Endothelial cell (in vitro differentiated cells): ENCODE measurements at regions not wholly inside any gene's neighbourhood (a gene's known extent, or its start where the extent isn't known, plus 50 kb on each side); places are given as distances from the start of the nearest gene placed in this dataset.

Experiments
- DNase-seq: peaks from one replicate; pipeline ENCODE4 v3.0.0; 2021; ENCODE audit warnings: low spot score
- H3K27ac Mint-ChIP-seq: one replicate; pipeline ENCODE4 v1.8.0; 2021; ENCODE audit warnings: mixed read lengths, inconsistent platforms; ENCODE audit not compliant: unreplicated experiment
- H3K27me3 Mint-ChIP-seq: one replicate; pipeline ENCODE4 v1.8.0; 2021; ENCODE audit warnings: mild to moderate bottlenecking, moderate library complexity, mixed read lengths, inconsistent platforms; ENCODE audit not compliant: unreplicated experiment
- H3K36me3 Mint-ChIP-seq: one replicate; pipeline ENCODE4 v1.8.0; 2021; ENCODE audit warnings: mild to moderate bottlenecking, low read depth, mixed read lengths, inconsistent platforms; ENCODE audit not compliant: unreplicated experiment
- H3K4me1 Mint-ChIP-seq: one replicate; pipeline ENCODE4 v1.8.0; 2021; ENCODE audit warnings: mild to moderate bottlenecking, mixed read lengths, inconsistent platforms; ENCODE audit not compliant: unreplicated experiment
- H3K4me3 Mint-ChIP-seq: one replicate; pipeline ENCODE4 v1.8.0; 2021; ENCODE audit warnings: mild to moderate bottlenecking, mixed read lengths, inconsistent platforms; ENCODE audit not compliant: unreplicated experiment
- H3K9me3 Mint-ChIP-seq: one replicate; pipeline ENCODE4 v1.8.0; 2021; ENCODE audit warnings: mixed read lengths, inconsistent platforms; ENCODE audit not compliant: unreplicated experiment
- CTCF ChIP-seq: fragments of 200-600 bp; sonication (generic); IDR thresholded peaks from one replicate; pipeline ENCODE4 v1.5.0; 2021; ENCODE audit warnings: antibody characterized with exemption; ENCODE audit not compliant: unreplicated experiment

GRCh38 chr4:3368841-3369760, 72.7 kb upstream of the HGFAC start:
- DNase-seq = no peak
- peak overlapping the region; percentile 94 for H3K27ac Mint-ChIP-seq
- no peaks in the 10 kb centered on the region for H3K9me3 Mint-ChIP-seq
- H3K36me3 Mint-ChIP-seq = peaks cover 10% of the 10 kb centered on the region
- peak overlapping the region; percentile 70 for H3K4me3 Mint-ChIP-seq
- H3K4me1 Mint-ChIP-seq = peaks cover 55% of the 10 kb centered on the region
- TF ChIP-seq CTCF = no peak
- peaks cover 10% of the 10 kb centered on the region for H3K27me3 Mint-ChIP-seq

DNA sequence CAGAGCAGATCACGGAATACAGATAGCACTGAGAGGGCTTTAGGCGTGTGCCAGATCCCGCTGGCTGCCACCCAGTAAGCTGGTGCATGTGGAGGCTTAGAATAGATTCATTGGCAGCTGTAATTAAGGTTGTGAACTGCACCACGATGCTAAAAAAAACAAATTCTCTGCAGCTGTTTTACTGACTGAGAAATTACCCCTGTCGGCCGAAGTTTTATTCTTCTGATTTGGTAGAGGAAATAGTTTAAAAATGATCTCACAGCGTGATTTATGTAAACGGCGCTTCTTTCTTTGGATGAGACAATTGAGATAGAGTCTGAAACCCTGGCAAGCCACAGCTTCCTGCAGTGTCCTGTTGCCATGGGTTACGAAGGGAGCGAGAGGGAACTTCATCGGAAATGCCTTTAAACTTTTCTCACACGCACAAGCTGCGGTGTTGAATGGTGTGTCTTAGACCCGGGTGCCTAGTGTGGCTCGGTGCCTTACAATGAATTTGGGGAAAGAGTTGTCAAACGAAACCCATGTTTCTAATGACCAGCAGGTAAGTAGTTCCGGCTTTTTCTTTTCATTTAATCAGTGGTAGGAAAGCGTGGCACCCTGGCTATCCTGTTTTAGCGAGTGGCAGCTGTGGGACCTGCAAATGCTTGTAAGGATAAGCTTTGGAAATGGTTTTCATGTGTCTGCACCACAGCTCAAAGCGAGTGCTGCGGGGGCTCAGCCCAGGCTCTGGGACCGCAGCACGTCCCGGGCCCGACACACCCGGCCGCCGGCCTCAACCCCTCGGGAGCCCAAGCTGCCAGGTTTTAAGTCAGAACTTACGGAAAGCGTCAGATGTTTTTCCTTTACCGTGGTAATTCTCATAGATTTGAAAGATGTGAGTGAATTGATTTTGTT, 71.7 kb upstream of the HGFAC start:
- DNase-seq = peak; percentile 47
- Mint-ChIP-seq H3K27me3 (peaks cover 13% of the 10 kb centered on the region), H3K27ac (peak overlapping the region; percentile 94), H3K36me3 (peaks cover 16% of the 10 kb centered on the region), H3K4me3 (peak overlapping the region; percentile 70), H3K4me1 (peaks cover 55% of the 10 kb centered on the region), H3K9me3 (no peaks in the 10 kb centered on the region)
- no peak for TF ChIP-seq CTCF

DNA sequence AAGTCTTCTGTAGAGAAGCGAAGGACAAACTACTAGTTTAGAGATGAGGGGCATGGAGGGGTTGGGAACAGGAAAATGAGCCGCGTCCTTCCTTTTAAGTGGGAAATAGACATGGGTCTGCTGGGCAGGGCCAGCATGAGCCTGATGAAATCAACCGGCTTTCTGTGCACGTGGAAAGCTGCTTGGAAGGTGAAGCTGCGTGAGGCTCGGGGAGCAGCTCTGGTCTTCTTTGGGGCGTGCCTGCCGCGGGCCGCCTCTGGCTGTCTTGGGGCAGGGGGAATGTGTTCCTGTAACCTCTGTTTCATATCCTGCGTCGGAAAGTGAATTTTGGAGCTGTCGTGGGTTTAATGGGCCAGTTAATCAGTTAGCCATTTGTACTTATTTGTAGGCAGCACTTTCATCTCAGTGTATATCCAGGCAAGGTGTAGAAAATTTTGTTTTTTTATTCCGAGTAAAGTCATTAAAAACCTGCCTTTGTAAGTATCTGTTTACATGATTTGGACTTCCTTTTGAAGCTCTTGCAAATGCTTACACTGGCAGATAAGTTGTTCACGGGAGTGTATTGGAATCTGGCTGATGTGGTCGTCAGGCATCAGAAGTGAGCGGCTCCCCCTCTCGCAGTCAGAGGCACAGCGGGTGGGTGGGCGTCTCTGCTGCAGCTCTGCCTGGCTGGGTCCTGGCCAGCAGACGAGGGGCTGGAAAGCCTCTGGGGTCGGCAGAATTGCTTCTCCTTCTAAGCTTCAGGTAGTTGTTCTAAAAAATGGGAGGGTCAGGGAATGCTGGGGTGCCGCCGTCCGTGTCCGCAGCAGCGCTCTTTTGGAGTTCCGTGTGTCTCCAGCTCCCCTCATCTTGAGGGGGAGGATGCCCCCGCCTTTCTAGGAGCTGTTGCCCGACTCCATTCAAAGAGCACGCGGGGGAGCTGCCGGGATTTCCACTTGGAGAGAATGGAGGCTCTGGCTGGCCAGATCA, 70.5 kb upstream of the HGFAC start:
- Mint-ChIP-seq H3K27me3 (peaks cover 18% of the 10 kb centered on the region), H3K9me3 (no peaks in the 10 kb centered on the region), H3K4me3 (peak overlapping the region; percentile 49), H3K36me3 (peaks cover 22% of the 10 kb centered on the region), H3K4me1 (peaks cover 50% of the 10 kb centered on the region), H3K27ac (peak overlapping the region; percentile 94)
- no peak for DNase-seq
- TF ChIP-seq CTCF = no peak

GRCh38 chr4:3372264-3372932, 69.4 kb upstream of the HGFAC start:
- H3K4me3 Mint-ChIP-seq = no peak overlapping the region
- H3K36me3 Mint-ChIP-seq = peaks cover 24% of the 10 kb centered on the region
- peaks cover 44% of the 10 kb centered on the region for H3K4me1 Mint-ChIP-seq
- TF ChIP-seq CTCF = no peak
- no peak for DNase-seq
- no peak overlapping the region for H3K27ac Mint-ChIP-seq
- H3K9me3 Mint-ChIP-seq = no peaks in the 10 kb centered on the region
- peaks cover 18% of the 10 kb centered on the region for H3K27me3 Mint-ChIP-seq
